GM12875 (cell line): ENCODE measurements at regions not wholly inside any gene's neighbourhood (a gene's known extent, or its start where the extent isn't known, plus 50 kb on each side); places are given as distances from the start of the nearest gene placed in this dataset.
"Not testable (repeated sequence)": the region's sequence is repeated elsewhere in the genome, so short reads cannot be mapped to it uniquely, and the experiment has no call there.

Experiments used
- H3K4me3 ChIP-seq: one replicate; pipeline ENCODE4 v1.5.1; 2011; ENCODE audit warnings: low read depth, low read length, control low read depth
- CTCF ChIP-seq: IDR thresholded peaks from 2 replicates; pipeline ENCODE4 v1.5.1; 2011; ENCODE audit warnings: low read depth, mild to moderate bottlenecking, control low read depth, inconsistent platforms, low read length, moderate library complexity, borderline replicate concordance; ENCODE audit not compliant: insufficient read depth

- TF ChIP-seq CTCF = no peak
- no peak overlapping the region for H3K4me3 ChIP-seq
Measured at GRCh38 chr14:83047059-83047830, 1513.6 kb upstream of the SEL1L start.

- TF ChIP-seq CTCF = no peak
- no peak overlapping the region for H3K4me3 ChIP-seq
Measured at GRCh38 chr14:83053022-83053710, 1519.5 kb upstream of the SEL1L start.

- no peak for TF ChIP-seq CTCF
- H3K4me3 ChIP-seq = no peak overlapping the region
Measured at GRCh38 chr14:83058068-83058467, 1524.4 kb upstream of the SEL1L start.

- H3K4me3 ChIP-seq = no peak overlapping the region
- no peak for TF ChIP-seq CTCF
Measured at GRCh38 chr14:83071888-83072501, 1538.3 kb upstream of the SEL1L start.

GRCh38 chr14:83085136-83085535 lies 1551.5 kb upstream of the SEL1L start:
- no peak overlapping the region for H3K4me3 ChIP-seq
- no peak for TF ChIP-seq CTCF

GRCh38 chr14:83085725-83086124 lies 1552.1 kb upstream of the SEL1L start:
- H3K4me3 ChIP-seq = no peak overlapping the region

GRCh38 chr14:83091991-83092956 lies 1558.6 kb upstream of the SEL1L start:
- H3K4me3 ChIP-seq = not testable (repeated sequence)

More at GRCh38 chr14:83085725-83086124, 1552.1 kb upstream of the SEL1L start:
- TF ChIP-seq CTCF = no peak
